Ovary (tissue), 3 donors: ENCODE measurements at regions not wholly inside any gene's neighbourhood (a gene's known extent, or its start where the extent isn't known, plus 50 kb on each side); places are given as distances from the start of the nearest gene placed in this dataset.

Source experiments
- CTCF ChIP-seq, 3 donors: fragments of 450-650 bp in 2 of 3; fragments of 200-600 bp in 1 of 3; IDR thresholded peaks; one replicate each; pipeline versions ENCODE4 v1.5.1 to v1.8.0; 2016 to 2022; ENCODE audit warnings: antibody characterized with exemption in 3 of 3, mild to moderate bottlenecking in 1 of 3
- EP300 ChIP-seq: sonication (generic); formaldehyde crosslinking; IDR thresholded peaks from one replicate; pipeline ENCODE4 v1.6.1; 2017; ENCODE audit warnings: antibody characterized with exemption
- POLR2A ChIP-seq: fragments of 450-650 bp; IDR thresholded peaks from one replicate; pipeline ENCODE4 v1.6.1; 2017; ENCODE audit warnings: antibody characterized with exemption, mild to moderate bottlenecking, moderate library complexity
- donor health status: DM: no; HTN: no; CAD: no.

GRCh38 chr1:65615859-65616258 is 176.8 kb upstream of the PDE4B start:
- TF ChIP-seq EP300, result no peak
- no peak for TF ChIP-seq CTCF (IDR thresholded peaks at IDR 0.05)
- TF ChIP-seq POLR2A, result no peak
